Sigmoid colon (tissue), 4 donors: ENCODE measurements at regions not wholly inside any gene's neighbourhood (a gene's known extent, or its start where the extent isn't known, plus 50 kb on each side); places are given as distances from the start of the nearest gene placed in this dataset.

Source experiments
- POLR2A ChIP-seq, 2 donors: fragments of 450-650 bp; IDR thresholded peaks; one replicate each; pipeline ENCODE4 v1.6.1; 2016; ENCODE audit warnings: antibody characterized with exemption in 2 of 2, mild to moderate bottlenecking in 2 of 2, moderate library complexity in 2 of 2
- POLR2AphosphoS5 ChIP-seq, 4 donors: sonication (generic); formaldehyde crosslinking; IDR thresholded peaks; one replicate each; pipeline ENCODE4 v1.6.1; 2017; ENCODE audit warnings: antibody characterized with exemption in 4 of 4
- TF ChIP-seq, protein P1 (sequence below), 4 experiments: fragments of 450-650 bp in 3 of 4; fragments of 200-600 bp in 1 of 4; IDR thresholded peaks; one replicate each; pipeline ENCODE4 v1.5.1; 2016 to 2019; ENCODE audit warnings: antibody characterized with exemption in 4 of 4, mild to moderate bottlenecking in 3 of 4, moderate library complexity in 2 of 4

- TF ChIP-seq, protein P1, sequence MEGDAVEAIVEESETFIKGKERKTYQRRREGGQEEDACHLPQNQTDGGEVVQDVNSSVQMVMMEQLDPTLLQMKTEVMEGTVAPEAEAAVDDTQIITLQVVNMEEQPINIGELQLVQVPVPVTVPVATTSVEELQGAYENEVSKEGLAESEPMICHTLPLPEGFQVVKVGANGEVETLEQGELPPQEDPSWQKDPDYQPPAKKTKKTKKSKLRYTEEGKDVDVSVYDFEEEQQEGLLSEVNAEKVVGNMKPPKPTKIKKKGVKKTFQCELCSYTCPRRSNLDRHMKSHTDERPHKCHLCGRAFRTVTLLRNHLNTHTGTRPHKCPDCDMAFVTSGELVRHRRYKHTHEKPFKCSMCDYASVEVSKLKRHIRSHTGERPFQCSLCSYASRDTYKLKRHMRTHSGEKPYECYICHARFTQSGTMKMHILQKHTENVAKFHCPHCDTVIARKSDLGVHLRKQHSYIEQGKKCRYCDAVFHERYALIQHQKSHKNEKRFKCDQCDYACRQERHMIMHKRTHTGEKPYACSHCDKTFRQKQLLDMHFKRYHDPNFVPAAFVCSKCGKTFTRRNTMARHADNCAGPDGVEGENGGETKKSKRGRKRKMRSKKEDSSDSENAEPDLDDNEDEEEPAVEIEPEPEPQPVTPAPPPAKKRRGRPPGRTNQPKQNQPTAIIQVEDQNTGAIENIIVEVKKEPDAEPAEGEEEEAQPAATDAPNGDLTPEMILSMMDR (IDR thresholded peaks at IDR 0.05): no peak
- TF ChIP-seq POLR2A (IDR thresholded peaks at IDR 0.05) (no peak), POLR2AphosphoS5 (IDR thresholded peaks at IDR 0.05) (no peak)
Observed at GRCh38 chr2:239684271-239684810, 283.5 kb upstream of the HDAC4 start.
